ENCODE measurements at regions not wholly inside any gene's neighbourhood (a gene's known extent, or its start where the extent isn't known, plus 50 kb on each side); places are given as distances from the start of the nearest gene placed in this dataset.

DNA sequence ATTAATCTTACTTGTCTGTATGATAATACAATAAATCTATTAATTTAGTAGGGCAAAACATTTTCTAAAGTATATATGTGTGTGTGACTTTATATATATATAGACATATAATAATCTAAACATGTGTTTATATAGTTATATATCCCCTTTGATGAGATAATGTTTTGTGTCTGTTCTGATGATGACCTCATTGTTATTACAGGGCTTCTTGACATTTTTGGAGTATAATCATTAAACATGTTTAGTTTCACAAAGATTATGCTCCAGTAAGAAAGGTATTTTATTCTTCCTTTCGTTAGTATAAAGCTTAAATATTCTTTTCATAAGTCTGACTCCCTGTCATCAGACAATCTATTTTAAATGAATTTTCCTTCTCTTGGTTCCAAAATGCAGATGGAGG lies 62.3 kb upstream of the CABCOCO1 start:
- TF ChIP-seq, protein P1, sequence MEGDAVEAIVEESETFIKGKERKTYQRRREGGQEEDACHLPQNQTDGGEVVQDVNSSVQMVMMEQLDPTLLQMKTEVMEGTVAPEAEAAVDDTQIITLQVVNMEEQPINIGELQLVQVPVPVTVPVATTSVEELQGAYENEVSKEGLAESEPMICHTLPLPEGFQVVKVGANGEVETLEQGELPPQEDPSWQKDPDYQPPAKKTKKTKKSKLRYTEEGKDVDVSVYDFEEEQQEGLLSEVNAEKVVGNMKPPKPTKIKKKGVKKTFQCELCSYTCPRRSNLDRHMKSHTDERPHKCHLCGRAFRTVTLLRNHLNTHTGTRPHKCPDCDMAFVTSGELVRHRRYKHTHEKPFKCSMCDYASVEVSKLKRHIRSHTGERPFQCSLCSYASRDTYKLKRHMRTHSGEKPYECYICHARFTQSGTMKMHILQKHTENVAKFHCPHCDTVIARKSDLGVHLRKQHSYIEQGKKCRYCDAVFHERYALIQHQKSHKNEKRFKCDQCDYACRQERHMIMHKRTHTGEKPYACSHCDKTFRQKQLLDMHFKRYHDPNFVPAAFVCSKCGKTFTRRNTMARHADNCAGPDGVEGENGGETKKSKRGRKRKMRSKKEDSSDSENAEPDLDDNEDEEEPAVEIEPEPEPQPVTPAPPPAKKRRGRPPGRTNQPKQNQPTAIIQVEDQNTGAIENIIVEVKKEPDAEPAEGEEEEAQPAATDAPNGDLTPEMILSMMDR (conservative IDR thresholded peaks at IDR 0.05; ENCODE audit: low read depth, low read length), result no peak
- TF ChIP-seq EZH2 (IDR thresholded peaks at IDR 0.05; ENCODE audit: borderline replicate concordance, low read depth, low read length, poor library complexity, severe bottlenecking), result no peak

Measured in A673 (cell line).